B cell (primary cell): ENCODE measurements at regions not wholly inside any gene's neighbourhood (a gene's known extent, or its start where the extent isn't known, plus 50 kb on each side); places are given as distances from the start of the nearest gene placed in this dataset.

Experiments
- CTCF ChIP-seq: fragments of 200-600 bp; IDR thresholded peaks from one replicate; pipeline ENCODE4 v1.8.0; 2022; ENCODE audit warnings: antibody characterized with exemption, mild to moderate bottlenecking
- EZH2 ChIP-seq: IDR thresholded peaks from 2 replicates; pipeline ENCODE4 v1.6.1; 2012; ENCODE audit warnings: borderline replicate concordance, low read depth, mild to moderate bottlenecking, moderate library complexity, low read length; ENCODE audit not compliant: insufficient read depth, poor library complexity, severe bottlenecking

- TF ChIP-seq CTCF (no peak), EZH2 (no peak)
These were observed 118.3 kb upstream of the USP24 start for GRCh38 chr1:55333461-55333860.
